NCI-H526 (cell line): ENCODE measurements at regions not wholly inside any gene's neighbourhood (a gene's known extent, or its start where the extent isn't known, plus 50 kb on each side); places are given as distances from the start of the nearest gene placed in this dataset.

ENCODE experiments used
- DNase-seq, 2 experiments: peaks; one replicate each; lab custom pipeline; 2025; lab: John Stamatoyannopoulos, UW

- DNase-seq: no peak
Observed at GRCh38 chr20:23231561-23232218, 118.9 kb upstream of the NXT1 start.

GRCh38 chr20:23230766-23231385 lies 119.7 kb upstream of the NXT1 start:
- DNase-seq: no peak

- DNase-seq: no peak
Observed at GRCh38 chr20:23229989-23230388, 120.6 kb upstream of the NXT1 start.

GRCh38 chr20:23228912-23229311 lies 121.7 kb upstream of the NXT1 start:
- no peak for DNase-seq

- no peak for DNase-seq
Observed at GRCh38 chr20:23227976-23228375, 122.6 kb upstream of the NXT1 start.

- DNase-seq: no peak
Observed at GRCh38 chr20:23227274-23227673, 123.3 kb upstream of the NXT1 start.

GRCh38 chr20:23226612-23227265 lies 123.9 kb upstream of the NXT1 start:
- DNase-seq: no peak

- no peak for DNase-seq
Observed at GRCh38 chr20:23225407-23226060, 125.1 kb upstream of the NXT1 start.

- DNase-seq: no peak
Observed at GRCh38 chr20:23224806-23225205, 125.8 kb upstream of the NXT1 start.

GRCh38 chr20:23223908-23224580 lies 126.5 kb upstream of the NXT1 start:
- DNase-seq: no peak

GRCh38 chr20:23222531-23223200 lies 127.9 kb upstream of the NXT1 start:
- no peak for DNase-seq

- DNase-seq: no peak
Observed at GRCh38 chr20:23217023-23217422, 130.9 kb upstream of the CD93 start.

- no peak for DNase-seq
Observed at GRCh38 chr20:23215344-23215995, 129.3 kb upstream of the CD93 start.

- DNase-seq: no peak
Observed at GRCh38 chr20:23214903-23215302, 128.8 kb upstream of the CD93 start.

GRCh38 chr20:23212464-23212995 lies 126.4 kb upstream of the CD93 start:
- no peak for DNase-seq

- no peak for DNase-seq
Observed at GRCh38 chr20:23212011-23212410, 125.9 kb upstream of the CD93 start.

- DNase-seq: no peak
Observed at GRCh38 chr20:23211164-23211563, 125.0 kb upstream of the CD93 start.

GRCh38 chr20:23207826-23208540 lies 121.9 kb upstream of the CD93 start:
- DNase-seq: no peak

- no peak for DNase-seq
Observed at GRCh38 chr20:23206995-23207394, 120.9 kb upstream of the CD93 start.

- no peak for DNase-seq
Observed at GRCh38 chr20:23206061-23206460, 119.9 kb upstream of the CD93 start.
